GM23338 (cell line): ENCODE measurements at regions not wholly inside any gene's neighbourhood (a gene's known extent, or its start where the extent isn't known, plus 50 kb on each side); places are given as distances from the start of the nearest gene placed in this dataset.

Experiments
- CTCF ChIP-seq, 2 experiments: fragments of 200-600 bp in 1 of 2; sonication (generic) in 1 of 2; conservative IDR thresholded peaks; 2 replicates each; pipeline versions ENCODE4 v1.5.1 to v1.6.1; 2016 to 2017; ENCODE audit warnings: antibody characterized with exemption in 2 of 2, low read depth in 2 of 2, mild to moderate bottlenecking in 2 of 2, moderate library complexity in 1 of 2
- EZH2 ChIP-seq: fragments of 200-600 bp; sonication (generic); IDR thresholded peaks from one replicate; pipeline ENCODE4 v1.8.0; 2017; ENCODE audit warnings: antibody characterized with exemption, mild to moderate bottlenecking, low read depth; ENCODE audit not compliant: unreplicated experiment
- EZH2phosphoT487 ChIP-seq: fragments of 200-600 bp; sonication (generic); IDR thresholded peaks from one replicate; pipeline ENCODE4 v1.8.1; 2018; ENCODE audit warnings: antibody characterized with exemption; ENCODE audit not compliant: unreplicated experiment
- JUNB ChIP-seq: IDR thresholded peaks from one replicate; pipeline ENCODE4 v1.6.1; 2016; ENCODE audit warnings: antibody characterized with exemption; ENCODE audit not compliant: unreplicated experiment
- POLR2AphosphoS5 ChIP-seq: IDR thresholded peaks from 2 replicates; pipeline ENCODE4 v1.6.1; 2016; ENCODE audit warnings: antibody characterized with exemption, low read depth
- REST ChIP-seq: IDR thresholded peaks from one replicate; pipeline ENCODE4 v1.6.1; 2018; ENCODE audit warnings: antibody characterized with exemption; ENCODE audit not compliant: unreplicated experiment

GRCh38 chr1:70552662-70553566, 141.8 kb downstream of the CTH start:
- TF ChIP-seq POLR2AphosphoS5 (no peak), EZH2 (no peak), CTCF (conservative IDR thresholded peaks at IDR 0.05; ENCODE audit: low read depth in 2 of 2) (no peak), JUNB (no peak), REST (no peak), EZH2phosphoT487 (no peak)
